ENCODE measurements at regions not wholly inside any gene's neighbourhood (a gene's known extent, or its start where the extent isn't known, plus 50 kb on each side); places are given as distances from the start of the nearest gene placed in this dataset.

GRCh38 chr3:109899925-109900324, 562.6 kb upstream of the DPPA4 start:
- no peak overlapping the region for H3K4me3 ChIP-seq (ENCODE audit: low read depth in 1 of 3, low read length in 3 of 3)
- H3K4me1 ChIP-seq (ENCODE audit: control insufficient read depth in 4 of 4, insufficient read depth in 4 of 4, low read length in 3 of 4): no peaks in the 10 kb centered on the region
- H3K27me3 ChIP-seq (ENCODE audit: control insufficient read depth in 4 of 4, insufficient read depth in 4 of 4, low read length in 3 of 4): no peaks in the 10 kb centered on the region
- 63% methylated on average over 2 of the region's 2 CpGs for WGBS
- no peak overlapping the region for H3K27ac ChIP-seq (ENCODE audit: low read depth in 1 of 2, low read length in 2 of 2)
- H3K9me3 ChIP-seq (ENCODE audit: control insufficient read depth in 4 of 4, low read length in 3 of 4): no peaks in the 10 kb centered on the region
- TF ChIP-seq FOXA1 (IDR thresholded peaks at IDR 0.05) (no peak), SP1 (IDR thresholded peaks at IDR 0.05) (no peak), ATF3 (IDR thresholded peaks at IDR 0.05) (no peak), RAD21 (IDR thresholded peaks at IDR 0.05) (no peak), TAF1 (conservative IDR thresholded peaks at IDR 0.05) (no peak)
- H3K36me3 ChIP-seq (ENCODE audit: control insufficient read depth in 4 of 4, insufficient read depth in 3 of 4, low read depth in 1 of 4, low read length in 3 of 4): no peaks in the 10 kb centered on the region
- DNase-seq (ENCODE audit: low spot score): no peak
- no peak overlapping the region for H3K9ac ChIP-seq (ENCODE audit: low read depth in 1 of 2, low read length in 2 of 2)

DNA sequence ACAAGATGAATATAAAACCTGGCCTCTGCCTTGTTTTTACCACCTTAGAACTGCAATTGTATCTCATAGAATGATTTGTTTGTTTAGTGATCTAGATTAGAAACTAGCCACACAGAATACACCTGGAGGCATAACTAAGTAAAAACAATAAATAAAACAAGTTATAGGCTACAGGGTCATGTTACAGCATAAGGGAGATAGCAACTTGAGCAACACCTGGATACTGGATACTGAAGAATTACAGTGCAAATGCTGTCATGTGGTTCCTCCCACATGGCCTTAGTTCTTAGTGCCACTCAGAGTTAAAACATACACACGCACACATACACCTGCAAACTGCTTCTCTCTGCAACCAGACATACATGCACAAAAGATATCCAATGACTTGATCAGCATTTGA, 563.4 kb upstream of the DPPA4 start:
- Histone ChIP-seq H3K27me3 (ENCODE audit: control insufficient read depth in 4 of 4, insufficient read depth in 4 of 4, low read length in 3 of 4) (no peaks in the 10 kb centered on the region), H3K4me3 (ENCODE audit: low read depth in 1 of 3, low read length in 3 of 3) (no peak overlapping the region), H3K27ac (ENCODE audit: low read depth in 1 of 2, low read length in 2 of 2) (no peak overlapping the region), H3K4me1 (ENCODE audit: control insufficient read depth in 4 of 4, insufficient read depth in 4 of 4, low read length in 3 of 4) (no peaks in the 10 kb centered on the region), H3K9ac (ENCODE audit: low read depth in 1 of 2, low read length in 2 of 2) (no peak overlapping the region), H3K9me3 (ENCODE audit: control insufficient read depth in 4 of 4, low read length in 3 of 4) (no peaks in the 10 kb centered on the region), H3K36me3 (ENCODE audit: control insufficient read depth in 4 of 4, insufficient read depth in 3 of 4, low read depth in 1 of 4, low read length in 3 of 4) (no peaks in the 10 kb centered on the region)
- TF ChIP-seq FOXA1 (IDR thresholded peaks at IDR 0.05) (no peak), NR2F2 (IDR thresholded peaks at IDR 0.05) (no peak), YY1 (IDR thresholded peaks at IDR 0.05) (no peak), FOXA2 (IDR thresholded peaks at IDR 0.05) (no peak)
- TF ChIP-seq, protein P1, sequence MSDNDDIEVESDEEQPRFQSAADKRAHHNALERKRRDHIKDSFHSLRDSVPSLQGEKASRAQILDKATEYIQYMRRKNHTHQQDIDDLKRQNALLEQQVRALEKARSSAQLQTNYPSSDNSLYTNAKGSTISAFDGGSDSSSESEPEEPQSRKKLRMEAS (IDR thresholded peaks at IDR 0.05): no peak
- TF ChIP-seq, protein P2, sequence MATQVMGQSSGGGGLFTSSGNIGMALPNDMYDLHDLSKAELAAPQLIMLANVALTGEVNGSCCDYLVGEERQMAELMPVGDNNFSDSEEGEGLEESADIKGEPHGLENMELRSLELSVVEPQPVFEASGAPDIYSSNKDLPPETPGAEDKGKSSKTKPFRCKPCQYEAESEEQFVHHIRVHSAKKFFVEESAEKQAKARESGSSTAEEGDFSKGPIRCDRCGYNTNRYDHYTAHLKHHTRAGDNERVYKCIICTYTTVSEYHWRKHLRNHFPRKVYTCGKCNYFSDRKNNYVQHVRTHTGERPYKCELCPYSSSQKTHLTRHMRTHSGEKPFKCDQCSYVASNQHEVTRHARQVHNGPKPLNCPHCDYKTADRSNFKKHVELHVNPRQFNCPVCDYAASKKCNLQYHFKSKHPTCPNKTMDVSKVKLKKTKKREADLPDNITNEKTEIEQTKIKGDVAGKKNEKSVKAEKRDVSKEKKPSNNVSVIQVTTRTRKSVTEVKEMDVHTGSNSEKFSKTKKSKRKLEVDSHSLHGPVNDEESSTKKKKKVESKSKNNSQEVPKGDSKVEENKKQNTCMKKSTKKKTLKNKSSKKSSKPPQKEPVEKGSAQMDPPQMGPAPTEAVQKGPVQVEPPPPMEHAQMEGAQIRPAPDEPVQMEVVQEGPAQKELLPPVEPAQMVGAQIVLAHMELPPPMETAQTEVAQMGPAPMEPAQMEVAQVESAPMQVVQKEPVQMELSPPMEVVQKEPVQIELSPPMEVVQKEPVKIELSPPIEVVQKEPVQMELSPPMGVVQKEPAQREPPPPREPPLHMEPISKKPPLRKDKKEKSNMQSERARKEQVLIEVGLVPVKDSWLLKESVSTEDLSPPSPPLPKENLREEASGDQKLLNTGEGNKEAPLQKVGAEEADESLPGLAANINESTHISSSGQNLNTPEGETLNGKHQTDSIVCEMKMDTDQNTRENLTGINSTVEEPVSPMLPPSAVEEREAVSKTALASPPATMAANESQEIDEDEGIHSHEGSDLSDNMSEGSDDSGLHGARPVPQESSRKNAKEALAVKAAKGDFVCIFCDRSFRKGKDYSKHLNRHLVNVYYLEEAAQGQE (IDR thresholded peaks at IDR 0.05): no peak
- DNase-seq (ENCODE audit: low spot score): no peak
- WGBS: 73% methylated on average over 1 of the region's 1 CpG

DNA sequence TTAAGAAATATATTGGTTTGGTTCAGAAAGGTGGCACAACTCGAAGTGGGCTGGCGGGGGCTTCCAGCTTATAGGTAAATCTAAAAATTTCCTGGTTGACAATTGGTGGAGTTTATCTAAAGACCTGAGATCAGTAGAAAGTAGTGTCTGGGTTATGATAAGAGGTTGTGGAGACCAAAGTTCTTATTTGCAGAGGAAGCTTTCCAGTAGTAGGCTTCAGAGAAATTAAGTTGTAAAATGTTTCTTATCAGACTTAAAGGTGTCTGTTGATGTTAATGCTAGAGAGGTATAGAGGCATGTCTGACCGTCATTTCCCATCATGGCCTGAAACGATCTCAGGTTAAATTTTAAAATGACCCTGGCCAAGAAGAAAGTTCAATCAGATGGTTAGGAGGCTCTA, 565.2 kb upstream of the DPPA4 start:
- H3K27me3 ChIP-seq (ENCODE audit: control insufficient read depth in 4 of 4, insufficient read depth in 4 of 4, low read length in 3 of 4): no peaks in the 10 kb centered on the region
- no peaks in the 10 kb centered on the region for H3K36me3 ChIP-seq (ENCODE audit: control insufficient read depth in 4 of 4, insufficient read depth in 3 of 4, low read depth in 1 of 4, low read length in 3 of 4)
- TF ChIP-seq, protein P1 (IDR thresholded peaks at IDR 0.05): no peak
- TF ChIP-seq ZBTB33 (IDR thresholded peaks at IDR 0.05) (no peak), TAF1 (conservative IDR thresholded peaks at IDR 0.05) (no peak), GABPA (IDR thresholded peaks at IDR 0.05 in 1 of 2, conservative IDR thresholded peaks at IDR 0.05 in 1 of 2) (no peak), JUND (IDR thresholded peaks at IDR 0.05) (no peak), ATF3 (IDR thresholded peaks at IDR 0.05) (no peak), FOXA2 (IDR thresholded peaks at IDR 0.05) (no peak)
- no peaks in the 10 kb centered on the region for H3K4me1 ChIP-seq (ENCODE audit: control insufficient read depth in 4 of 4, insufficient read depth in 4 of 4, low read length in 3 of 4)
- WGBS: 73% methylated on average over 4 of the region's 4 CpGs
- H3K9ac ChIP-seq (ENCODE audit: low read depth in 1 of 2, low read length in 2 of 2): no peak overlapping the region
- no peak overlapping the region for H3K27ac ChIP-seq (ENCODE audit: low read depth in 1 of 2, low read length in 2 of 2)
- no peak for DNase-seq (ENCODE audit: low spot score)
- H3K9me3 ChIP-seq (ENCODE audit: control insufficient read depth in 4 of 4, low read length in 3 of 4): no peaks in the 10 kb centered on the region
- no peak overlapping the region for H3K4me3 ChIP-seq (ENCODE audit: low read depth in 1 of 3, low read length in 3 of 3)
